Activated CD4-positive, alpha-beta T cell treated with anti-CD3 and anti-CD28 coated beads for 4 hours (primary cell): ENCODE measurements at regions not wholly inside any gene's neighbourhood (a gene's known extent, or its start where the extent isn't known, plus 50 kb on each side); places are given as distances from the start of the nearest gene placed in this dataset.
"Not testable (repeated sequence)": the region's sequence is repeated elsewhere in the genome, so short reads cannot be mapped to it uniquely, and the experiment has no call there.

Source experiments
- DNase-seq, 2 donors: peaks; one replicate each; pipeline ENCODE4 v3.0.0-alpha.2; 2020

DNA sequence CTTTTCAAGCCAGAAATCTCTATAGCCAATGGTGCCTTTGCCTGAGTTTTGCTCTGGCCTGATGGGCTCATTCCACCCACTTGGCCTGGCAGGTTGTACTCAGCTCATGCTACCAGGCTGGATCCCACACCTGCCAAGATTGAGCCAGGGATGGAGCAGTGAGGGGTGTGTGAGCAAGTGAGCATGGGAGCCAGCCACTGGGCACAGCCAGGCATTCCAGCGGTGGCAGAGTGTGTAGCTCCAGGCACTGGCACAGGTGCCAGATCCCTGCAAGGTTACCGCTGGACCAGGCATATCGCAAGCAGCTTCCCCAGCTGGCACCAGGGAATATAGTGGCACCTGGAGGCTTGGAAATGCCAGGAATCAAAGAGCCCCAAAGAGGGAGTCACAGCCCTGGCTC, 2395.6 kb upstream of the C9orf72 start:
- DNase-seq, result no peak

DNA sequence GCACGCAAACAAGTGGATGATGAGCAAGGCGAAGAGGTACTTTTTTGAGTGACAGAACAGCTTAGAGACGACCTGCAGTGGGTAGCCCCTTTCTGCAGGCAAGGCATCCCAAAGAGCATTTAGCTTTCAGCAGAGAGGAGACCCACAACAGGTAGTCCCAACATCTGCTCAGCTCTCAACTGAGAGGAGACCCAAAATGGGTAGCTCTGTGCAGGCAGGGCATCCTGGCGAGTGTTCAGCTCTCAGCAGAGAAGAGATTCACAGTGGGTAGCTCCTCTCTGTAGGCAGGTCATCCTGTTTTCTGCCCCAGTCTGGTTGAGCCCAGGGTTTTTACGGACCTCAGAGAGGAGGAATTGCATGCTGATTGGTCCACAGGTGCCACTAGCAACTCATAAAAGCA, 2396.1 kb upstream of the C9orf72 start:
- no peak for DNase-seq

DNA sequence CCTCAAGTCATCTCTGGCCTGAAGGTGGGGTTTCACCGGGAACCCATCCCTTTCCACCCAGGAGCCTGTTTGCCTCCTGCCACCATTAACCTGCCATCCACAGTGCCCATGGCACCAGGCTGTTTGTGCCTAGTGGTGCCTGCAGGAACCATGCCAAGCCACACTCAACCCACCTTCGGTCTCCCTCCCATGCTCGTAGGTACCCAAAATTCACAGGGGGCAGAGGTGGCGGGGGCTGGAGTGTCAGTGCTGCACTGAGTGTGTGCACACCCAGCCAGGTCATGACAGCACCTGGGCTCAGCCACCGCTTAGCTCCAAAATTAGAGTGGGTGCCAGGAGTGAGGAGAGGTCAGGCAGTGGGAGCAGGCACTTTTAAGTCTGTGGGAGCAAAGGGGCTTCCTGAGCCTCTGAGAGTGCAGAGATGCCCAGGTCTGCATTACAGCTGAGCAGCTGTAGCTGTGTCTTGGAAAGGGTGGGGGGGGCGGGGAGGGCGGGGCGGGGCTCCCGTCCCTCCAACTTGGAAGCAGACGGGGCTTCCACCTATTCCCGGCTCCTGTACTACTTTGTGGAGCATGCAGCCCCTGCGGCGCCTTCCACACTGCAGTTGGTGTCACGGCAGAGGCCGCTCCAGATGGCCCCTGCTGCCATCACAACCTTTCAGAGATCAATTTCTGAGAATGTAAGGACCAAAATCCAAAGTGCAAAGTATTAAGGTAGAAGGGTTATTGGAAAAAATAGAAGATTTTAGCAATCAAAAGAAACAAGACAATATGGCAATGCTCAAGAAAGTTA, 2396.8 kb upstream of the C9orf72 start:
- DNase-seq, result no peak

DNA sequence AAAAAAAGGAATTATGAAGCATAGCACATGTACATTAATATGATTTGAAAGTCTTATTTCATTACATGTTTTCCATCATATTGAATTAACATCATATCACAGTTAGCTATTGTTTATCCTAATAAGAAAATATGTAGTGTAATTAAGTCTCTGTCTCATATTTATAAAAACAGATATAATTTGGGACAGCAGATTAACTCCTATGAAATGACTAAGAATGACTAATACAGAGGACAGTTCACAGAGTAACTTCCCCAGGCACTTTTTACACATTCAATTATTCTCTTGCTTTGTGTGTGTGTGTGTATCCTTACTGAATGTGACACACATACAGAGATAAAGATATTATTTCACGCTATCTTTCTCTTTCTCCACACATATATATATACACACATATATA, 2400.9 kb upstream of the C9orf72 start:
- DNase-seq, result no peak

DNA sequence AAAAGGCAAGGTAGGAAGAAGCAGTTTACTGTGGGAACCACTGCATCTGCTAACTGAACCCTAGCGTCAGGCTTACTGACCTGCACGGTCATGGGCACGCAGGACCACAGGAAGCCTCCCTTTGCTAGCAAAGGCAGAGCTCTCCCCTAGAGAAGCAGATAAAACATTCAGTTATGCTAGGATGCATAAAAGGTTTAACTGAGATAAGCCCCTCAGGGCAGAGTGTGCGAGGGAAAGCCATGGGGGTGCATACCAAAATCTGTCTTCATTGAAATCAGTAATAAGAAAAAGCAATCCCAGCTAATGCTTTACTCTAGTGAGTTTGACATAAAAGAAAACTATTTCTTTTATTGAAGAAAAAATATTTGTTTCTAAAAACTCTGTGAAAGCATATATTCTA, 2403.7 kb upstream of the C9orf72 start:
- DNase-seq, result no peak

DNA sequence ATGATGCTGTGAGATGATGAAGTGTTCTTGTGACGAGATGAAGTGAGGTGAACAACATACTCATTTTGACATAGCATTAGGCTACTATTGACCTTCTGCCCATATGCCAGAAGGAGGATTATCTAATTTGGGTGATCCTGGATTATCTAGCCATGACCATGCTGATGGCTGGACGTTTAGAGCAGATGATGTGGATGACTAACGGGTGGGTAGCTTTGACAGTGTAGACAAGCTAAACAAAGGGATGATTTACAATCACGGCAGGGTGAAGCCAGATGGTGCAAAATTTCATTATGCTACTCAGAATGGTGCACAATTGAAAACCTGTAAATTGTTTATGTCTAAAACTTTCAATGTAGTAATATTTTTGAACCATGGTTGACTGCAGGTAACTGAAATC, 2403.4 kb upstream of the ACO1 start:
- no peak for DNase-seq

DNA sequence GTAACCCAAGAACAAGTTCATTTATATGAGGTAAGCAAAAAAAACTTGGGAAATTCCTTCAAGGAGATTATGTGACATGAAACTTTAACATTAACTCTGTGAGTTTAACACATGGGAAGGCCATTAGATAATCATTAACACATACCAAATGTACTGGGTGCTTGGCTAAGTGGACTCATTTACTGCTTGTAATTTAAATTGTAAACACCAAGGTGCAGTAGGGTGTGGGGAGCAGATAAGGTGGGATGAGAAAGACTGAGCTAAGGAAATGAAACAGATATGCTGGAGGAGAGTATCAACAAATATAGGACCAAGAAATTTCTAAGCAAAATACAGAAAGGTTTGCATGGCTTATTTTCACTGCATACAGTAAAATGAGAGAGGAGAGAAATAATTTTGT, 2384.8 kb upstream of the ACO1 start:
- no peak for DNase-seq

DNA sequence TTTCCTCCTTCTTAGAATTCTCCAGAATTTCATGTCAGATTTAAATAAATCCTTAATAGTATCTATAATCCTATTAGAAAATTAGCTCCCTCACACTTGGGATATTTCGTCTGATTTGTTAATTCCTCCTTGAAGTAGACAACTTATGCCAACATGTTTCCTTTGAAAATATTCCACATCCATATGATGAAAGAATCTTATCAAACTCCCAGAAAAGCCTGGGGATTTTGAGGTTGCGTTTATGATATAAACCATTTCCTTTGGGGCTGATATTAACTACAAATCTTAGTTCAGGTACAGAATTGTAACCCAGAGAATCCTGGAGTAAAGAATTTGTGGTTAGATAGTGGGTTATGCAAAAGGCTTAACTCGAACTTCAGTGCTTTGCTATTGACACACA, 2373.8 kb upstream of the ACO1 start:
- DNase-seq, result no peak

DNA sequence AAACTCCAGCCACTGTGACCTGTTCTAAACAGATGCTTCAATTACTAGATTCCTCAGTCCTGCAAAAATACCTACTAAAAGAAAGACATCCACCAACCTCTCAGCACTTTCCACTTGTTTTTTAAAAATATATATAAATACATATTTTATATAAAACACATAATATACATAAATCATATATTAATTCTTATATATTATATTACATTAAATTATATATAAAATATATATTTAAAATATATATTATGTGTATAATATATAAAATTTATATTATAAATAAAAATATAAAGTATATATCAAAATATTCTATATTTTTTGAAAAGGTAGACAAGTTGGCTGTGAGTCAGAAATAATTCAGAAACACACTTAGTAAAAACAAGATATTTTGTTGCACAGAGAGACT, 2371.8 kb upstream of the ACO1 start:
- no peak for DNase-seq

DNA sequence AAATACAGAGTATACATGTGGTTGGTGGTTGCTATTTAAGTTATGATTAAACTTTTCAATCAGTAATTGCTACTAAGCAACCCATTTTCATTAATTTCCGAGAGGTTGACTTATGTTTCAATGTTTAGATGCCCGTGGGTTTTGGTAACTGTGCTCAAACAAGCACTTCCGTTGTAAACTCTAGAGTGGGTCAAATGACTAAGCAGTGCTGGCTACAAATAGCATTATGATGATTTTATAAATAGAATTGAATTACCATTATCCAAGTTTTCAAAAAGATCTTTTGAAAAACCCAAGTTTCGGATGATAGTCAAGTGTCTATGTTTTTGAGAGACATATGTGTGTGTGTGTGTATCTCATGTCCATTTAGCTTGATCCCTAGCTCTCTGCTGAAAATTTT, 2369.4 kb upstream of the ACO1 start:
- DNase-seq, result no peak

DNA sequence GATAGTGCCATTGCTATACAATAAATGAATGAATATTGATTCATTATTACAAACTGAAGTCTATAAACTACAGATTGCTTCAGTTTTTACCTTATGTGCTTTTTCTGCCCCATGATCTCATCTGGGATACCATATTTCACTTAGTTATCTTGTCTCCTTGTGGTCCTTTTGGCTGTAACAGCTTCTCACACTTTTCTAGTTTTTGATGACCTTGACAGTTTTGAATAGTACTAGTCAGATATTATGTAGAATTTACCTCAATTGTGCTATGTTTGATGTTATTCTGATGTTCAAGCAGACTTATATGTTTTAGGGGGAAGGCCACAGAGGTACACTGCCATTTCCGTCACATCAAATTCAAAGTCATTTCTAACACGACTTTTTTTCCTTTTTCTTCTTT, 2364.3 kb upstream of the ACO1 start:
- DNase-seq, result no peak

DNA sequence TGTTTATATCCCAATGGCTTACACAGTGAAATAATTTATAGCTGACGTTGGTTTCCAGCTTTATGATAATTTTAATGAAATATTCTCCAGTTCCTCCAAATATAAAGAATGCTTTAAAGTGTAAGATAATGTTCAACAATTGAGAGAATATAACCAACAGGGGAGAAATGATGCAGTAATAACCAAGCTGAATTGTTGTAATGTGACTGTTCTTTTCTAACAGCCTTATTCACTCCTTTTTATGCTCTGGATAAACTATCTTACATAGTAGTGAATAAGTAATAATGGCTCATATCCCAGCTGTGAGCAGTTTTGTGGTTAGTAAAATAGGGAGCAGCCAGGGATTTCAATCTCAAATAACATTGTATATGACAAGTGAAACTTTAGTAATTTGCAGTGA, 2348.7 kb upstream of the ACO1 start:
- no peak for DNase-seq

DNA sequence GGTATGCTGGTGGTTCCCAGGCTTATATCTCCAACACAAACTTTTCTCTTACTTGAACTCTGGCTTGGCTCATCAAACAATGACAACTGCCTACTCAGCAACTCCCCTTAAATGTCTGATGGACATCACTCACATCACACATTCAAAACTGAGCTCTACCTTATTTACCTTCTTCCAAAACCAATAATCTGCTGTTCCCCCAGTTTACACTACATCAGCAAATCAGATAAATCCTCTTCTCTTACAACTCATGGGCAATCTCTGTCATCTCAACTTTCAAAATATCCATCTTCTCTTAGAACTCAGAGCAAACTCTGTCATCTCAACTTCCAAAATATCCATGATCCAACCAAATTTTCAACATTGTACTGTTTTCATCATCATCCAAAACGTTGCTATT, 2347.9 kb upstream of the ACO1 start:
- no peak for DNase-seq

DNA sequence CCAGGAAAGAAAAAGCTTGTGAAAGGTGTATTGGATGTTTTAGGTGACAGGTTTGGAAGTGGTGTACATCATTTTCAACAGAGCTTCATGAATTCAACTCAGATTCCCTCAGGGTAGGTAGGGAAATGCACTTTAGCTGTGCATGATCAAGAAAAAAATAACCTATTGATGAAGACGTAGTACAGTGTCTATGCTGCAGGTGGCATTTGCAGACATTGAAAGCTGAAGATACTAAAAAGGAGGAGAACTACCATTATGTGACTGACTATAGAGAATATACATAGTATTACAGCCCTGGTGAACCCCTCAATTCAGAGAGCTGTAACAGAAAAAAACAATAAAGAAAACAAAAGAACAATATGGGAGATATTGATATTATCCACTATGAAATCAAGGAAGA, 2344.7 kb upstream of the ACO1 start:
- DNase-seq, result no peak

DNA sequence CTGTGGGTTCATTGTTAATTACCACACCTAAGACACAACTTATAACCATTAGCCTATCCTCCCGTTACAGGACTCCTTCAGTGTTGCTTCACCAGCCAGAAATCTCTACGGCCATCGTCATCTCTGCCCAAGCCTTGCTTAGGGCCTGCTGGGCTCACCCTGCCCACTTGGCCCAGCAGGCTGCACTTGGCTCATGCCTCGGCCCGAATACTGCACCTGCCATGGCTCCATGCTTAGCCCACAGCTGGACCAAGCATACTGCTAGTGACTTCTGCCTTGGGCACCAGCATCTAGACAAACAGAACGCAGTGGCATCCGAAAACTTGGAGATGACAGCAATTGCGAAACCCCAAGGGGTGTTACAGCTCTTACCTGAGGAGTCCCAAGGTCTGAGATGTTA, 2336.0 kb upstream of the ACO1 start:
- DNase-seq, result no peak

DNA sequence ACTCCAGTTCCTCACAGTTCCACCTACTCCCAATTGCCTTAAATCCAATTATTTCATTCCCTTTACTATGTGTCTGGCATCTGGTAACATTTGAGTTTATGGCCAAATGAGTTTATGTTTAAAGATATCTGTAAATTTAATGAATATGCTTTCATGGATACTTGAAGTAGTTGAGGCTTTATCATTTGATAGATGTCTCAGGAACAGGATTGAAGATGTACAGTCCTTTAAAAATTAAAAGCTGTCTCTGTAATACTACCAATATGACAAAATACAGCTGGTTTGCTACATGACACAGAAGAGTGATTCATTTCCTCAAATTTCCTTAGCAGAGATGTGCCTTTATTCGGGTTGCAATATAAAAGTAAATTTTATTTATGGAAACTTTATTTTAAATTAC, 2326.0 kb upstream of the ACO1 start:
- no peak for DNase-seq

DNA sequence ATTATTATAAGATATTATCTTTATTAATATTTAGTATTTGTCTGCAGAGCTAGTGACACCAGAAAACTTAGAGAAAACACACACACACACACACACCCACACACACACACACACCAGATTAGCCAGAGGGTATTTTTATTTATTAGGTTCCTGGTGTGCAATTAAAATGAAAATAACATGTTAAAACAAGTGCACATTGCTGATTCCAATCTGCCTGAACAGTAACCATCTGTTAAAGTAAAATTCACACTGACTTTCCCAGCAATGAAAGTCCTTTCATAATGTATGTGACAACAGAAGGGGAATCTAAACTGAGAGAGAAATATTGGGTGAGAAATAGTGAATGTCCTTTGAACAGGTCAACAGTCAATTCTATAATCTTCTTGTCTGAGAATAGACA, 2323.5 kb upstream of the ACO1 start:
- no peak for DNase-seq

DNA sequence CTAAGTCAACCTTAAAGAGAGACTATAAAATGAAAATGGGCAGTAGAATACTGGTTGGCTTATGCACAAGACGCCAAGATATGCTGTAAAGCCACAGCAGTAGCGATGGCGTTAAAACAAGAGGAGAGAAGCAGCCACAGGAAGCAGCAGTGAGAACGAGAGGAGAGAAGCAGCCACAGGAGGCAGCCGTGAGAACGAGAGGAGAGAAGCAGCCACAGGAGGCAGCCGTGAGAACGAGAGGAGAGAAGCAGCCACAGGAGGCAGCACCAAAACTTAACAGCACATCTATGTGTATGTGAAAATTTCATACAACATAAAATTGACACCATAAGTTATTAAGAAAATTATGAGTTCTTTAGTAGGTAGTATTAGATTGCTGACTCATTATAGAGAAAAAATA, 2318.6 kb upstream of the ACO1 start:
- no peak for DNase-seq

DNA sequence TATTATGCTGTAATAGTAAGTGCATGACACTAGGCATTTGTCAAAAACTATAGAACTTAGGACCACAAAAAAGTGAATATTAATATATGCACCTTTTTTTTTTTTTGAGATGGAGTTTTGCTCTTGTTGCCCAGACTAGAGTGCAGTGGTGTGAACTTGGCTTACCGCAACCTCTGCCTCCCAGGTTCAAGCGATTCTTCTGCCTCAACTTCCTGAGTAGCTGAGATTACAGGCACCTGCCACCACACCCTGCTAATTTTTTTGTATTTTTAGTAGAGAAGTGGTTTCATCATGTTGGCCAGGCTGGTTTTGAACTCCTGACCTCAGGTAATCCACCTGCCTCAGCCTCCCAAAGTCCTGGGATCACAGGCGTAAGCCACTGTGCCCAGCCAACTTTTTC, 2315.2 kb upstream of the ACO1 start:
- not testable (repeated sequence) for DNase-seq

DNA sequence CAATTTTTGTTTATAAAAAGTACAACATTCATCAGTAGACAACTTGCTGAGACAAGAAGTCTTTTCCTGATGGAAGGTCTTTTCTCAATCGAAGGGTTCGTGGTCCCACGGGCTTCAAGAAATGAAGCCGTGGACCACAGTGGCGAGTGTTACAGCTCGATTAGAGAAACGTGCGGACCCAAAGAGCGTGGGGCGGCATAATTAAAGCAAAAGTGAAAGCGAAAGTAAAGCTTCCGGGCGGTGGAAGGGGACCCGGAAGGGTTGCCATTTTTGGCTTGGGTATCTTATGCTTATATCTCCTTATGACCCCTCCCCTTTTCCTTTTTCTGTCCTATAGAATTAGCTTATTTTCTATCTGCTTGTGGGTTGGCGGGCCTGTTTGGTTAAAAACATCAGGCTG, 2309.4 kb upstream of the ACO1 start:
- no peak for DNase-seq

DNA sequence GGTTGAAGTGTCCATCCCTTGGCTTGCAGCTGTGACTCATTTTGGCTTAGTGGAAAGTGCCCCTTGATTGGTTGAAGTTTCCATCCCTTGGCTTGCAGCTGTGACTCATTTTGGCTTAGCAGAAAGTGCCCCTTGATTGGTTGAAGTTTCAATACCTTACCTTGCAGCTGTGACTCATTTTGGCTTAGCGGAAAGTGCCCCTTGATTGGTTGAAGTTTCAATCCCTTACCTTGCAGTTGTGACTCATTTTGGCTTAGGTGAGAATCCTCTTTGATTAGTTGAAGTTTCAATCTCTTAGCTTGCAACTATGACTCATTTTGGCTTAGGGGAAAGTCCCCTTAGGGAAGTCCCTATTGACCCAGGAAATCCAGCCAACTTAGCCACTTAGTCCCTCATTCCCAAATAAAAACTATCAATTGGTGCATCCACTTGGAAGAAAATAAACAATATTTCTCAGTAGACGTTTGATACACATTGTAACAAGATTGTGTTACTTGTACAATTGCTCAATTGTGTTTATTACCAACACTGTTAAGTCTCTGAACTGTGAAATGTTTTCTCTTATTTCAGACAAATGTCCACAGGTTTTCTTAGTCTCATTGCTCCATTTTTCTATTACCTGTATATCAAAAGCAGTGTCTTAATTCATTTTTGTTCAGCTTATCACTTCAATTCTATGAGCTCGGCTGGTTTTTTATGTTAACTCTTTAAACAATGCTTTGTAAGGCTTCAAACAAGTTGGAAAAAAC, 2308.8 kb upstream of the ACO1 start:
- DNase-seq, result peak; percentile 11 to 16

DNA sequence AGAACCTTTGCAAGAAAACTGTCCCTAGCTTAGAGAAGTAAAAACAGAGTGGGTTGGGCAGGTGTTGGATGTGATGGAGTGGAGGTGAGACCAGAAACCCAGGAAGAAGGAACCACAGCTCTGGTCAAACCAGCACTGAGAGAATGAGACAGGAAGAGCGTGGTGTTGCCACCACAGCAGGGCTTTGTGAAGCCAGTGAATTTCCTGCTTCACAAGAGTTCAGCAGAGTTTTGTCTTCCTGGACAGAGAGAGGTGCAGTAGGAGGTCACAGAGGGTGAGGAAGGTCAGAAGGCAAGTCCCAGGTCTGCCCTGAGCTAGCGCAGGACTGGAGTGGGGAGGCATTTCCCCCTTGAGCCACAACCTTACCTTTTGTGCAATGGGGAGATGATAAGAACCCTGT, 2306.2 kb upstream of the ACO1 start:
- no peak for DNase-seq

DNA sequence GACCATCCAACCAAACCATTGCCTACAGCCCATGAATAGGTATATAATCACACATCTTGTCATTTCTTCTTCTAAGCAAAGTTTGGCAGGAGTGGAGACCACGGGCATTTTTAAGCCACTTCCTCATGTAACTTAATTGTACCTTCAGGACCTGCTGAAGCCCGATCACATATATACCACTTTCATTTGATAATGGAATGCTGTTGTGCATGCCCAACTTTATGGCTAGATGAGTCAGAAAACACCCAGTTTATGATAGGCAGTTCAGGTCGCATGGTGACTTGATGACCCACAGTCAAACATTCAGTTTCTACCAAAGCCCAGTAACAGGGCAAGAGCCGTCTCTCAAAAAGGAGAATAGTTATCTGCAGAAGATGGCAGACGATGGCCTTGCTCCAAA, 2295.0 kb upstream of the ACO1 start:
- no peak for DNase-seq

DNA sequence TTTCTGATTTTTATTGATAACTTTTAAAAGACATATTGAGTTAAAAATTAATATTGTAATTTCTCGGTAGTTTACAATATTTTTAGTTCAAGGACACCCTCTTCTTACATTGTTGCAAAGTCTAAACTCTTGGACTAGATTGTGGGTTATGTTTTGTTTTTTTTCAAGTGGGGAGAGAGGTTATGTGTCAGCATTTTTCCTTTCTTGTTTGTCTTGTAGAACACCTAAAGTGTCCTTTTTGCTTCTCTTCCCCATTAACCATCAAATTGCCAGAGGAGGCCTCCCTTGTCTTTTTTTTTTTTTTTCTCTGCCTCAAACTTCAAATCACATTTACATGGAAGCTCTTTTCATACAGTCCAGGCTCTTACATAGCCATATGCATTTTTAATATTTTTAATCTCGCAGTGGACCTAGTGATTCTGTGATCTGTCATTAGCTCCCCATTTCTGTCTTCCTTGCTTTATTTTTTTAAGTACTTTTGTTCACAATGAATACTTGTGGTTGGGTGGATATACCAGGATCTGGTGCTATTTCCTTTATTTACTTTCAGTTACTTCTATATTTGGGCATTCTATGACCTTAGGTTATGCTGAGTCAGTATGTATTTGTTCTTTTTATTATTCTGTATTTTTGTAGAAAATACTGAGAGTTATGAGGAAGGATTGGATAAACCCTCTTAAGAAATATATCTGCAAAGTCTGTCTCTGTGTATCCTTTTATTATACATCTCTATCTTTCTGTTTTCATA, 2280.6 kb upstream of the ACO1 start:
- DNase-seq, result no peak
